IPS DF 6.9 (cell line): ENCODE measurements at regions not wholly inside any gene's neighbourhood (a gene's known extent, or its start where the extent isn't known, plus 50 kb on each side); places are given as distances from the start of the nearest gene placed in this dataset.

Experiments
- DNase-seq: peaks from one replicate; pipeline ENCODE4 v3.0.0-alpha.2; 2013; ENCODE audit warnings: low read depth, low spot score
- H3K27ac ChIP-seq: one replicate; pipeline ENCODE4 v1.5.1; 2013; ENCODE audit warnings: low read length, control low read depth
- H3K27me3 ChIP-seq: 2 replicates; pipeline ENCODE4 v1.6.1; 2013; ENCODE audit warnings: mild to moderate bottlenecking, low read length; ENCODE audit not compliant: control insufficient read depth, insufficient read depth
- H3K36me3 ChIP-seq: 2 replicates; pipeline ENCODE4 v1.6.1; 2013; ENCODE audit warnings: low read length; ENCODE audit not compliant: control insufficient read depth, insufficient read depth
- H3K4me1 ChIP-seq: 2 replicates; pipeline ENCODE4 v1.6.1; 2013; ENCODE audit warnings: low read length; ENCODE audit not compliant: control insufficient read depth, insufficient read depth
- H3K4me3 ChIP-seq: 2 replicates; pipeline ENCODE4 v1.5.1; 2013; ENCODE audit warnings: mild to moderate bottlenecking, low read length
- H3K9me3 ChIP-seq: 2 replicates; pipeline ENCODE4 v1.6.1; 2013; ENCODE audit warnings: low read length, inconsistent platforms; ENCODE audit not compliant: control insufficient read depth, insufficient read depth
- WGBS: extraction: QIAGEN DNeasy Blood & Tissue Kit; methylation state at CpG from one replicate; pipeline ENCODE4 v1.1.7; 2013; ENCODE audit warnings: mixed read lengths, missing lambda C conversion rate; ENCODE audit not compliant: insufficient read length, insufficient coverage; 5-methylcytosine and 5-hydroxymethylcytosine counted together

- Histone ChIP-seq H3K9me3 (no peaks in the 10 kb centered on the region), H3K4me1 (0 out of 2 replicates have a peak, but pooled peaks cover 2% of the 10 kb centered on the region), H3K27ac (no peak overlapping the region), H3K36me3 (no peaks in the 10 kb centered on the region), H3K4me3 (no peak overlapping the region), H3K27me3 (no peaks in the 10 kb centered on the region)
- no peak for DNase-seq
- WGBS = no CpG with 5 or more reads among the region's 2 CpGs
Observed at GRCh38 chr4:180106122-180106521, 2137.1 kb upstream of the TENM3 start.

GRCh38 chr4:180106997-180107396 lies 2136.2 kb upstream of the TENM3 start:
- no peaks in the 10 kb centered on the region for H3K36me3 ChIP-seq
- no peaks in the 10 kb centered on the region for H3K9me3 ChIP-seq
- no peak overlapping the region for H3K27ac ChIP-seq
- H3K4me1 ChIP-seq = no peaks in the 10 kb centered on the region
- no peaks in the 10 kb centered on the region for H3K27me3 ChIP-seq
- WGBS = no CpG with 5 or more reads among the region's 6 CpGs
- H3K4me3 ChIP-seq = no peak overlapping the region
- DNase-seq = no peak

- H3K36me3 ChIP-seq = no peaks in the 10 kb centered on the region
- H3K9me3 ChIP-seq = no peaks in the 10 kb centered on the region
- no peaks in the 10 kb centered on the region for H3K27me3 ChIP-seq
- no CpG with 5 or more reads among the region's 4 CpGs for WGBS
- no peak for DNase-seq
- H3K4me1 ChIP-seq = no peaks in the 10 kb centered on the region
- H3K4me3 ChIP-seq = no peak overlapping the region
- H3K27ac ChIP-seq = no peak overlapping the region
Observed at GRCh38 chr4:180116840-180117239, 2126.4 kb upstream of the TENM3 start.

GRCh38 chr4:180120068-180120467 lies 2123.1 kb upstream of the TENM3 start:
- Histone ChIP-seq H3K27ac (no peak overlapping the region), H3K9me3 (no peaks in the 10 kb centered on the region), H3K4me3 (no peak overlapping the region), H3K4me1 (no peaks in the 10 kb centered on the region; the same call in 1 of the 2 replicates), H3K27me3 (no peaks in the 10 kb centered on the region), H3K36me3 (no peaks in the 10 kb centered on the region)
- WGBS = no CpG with 5 or more reads among the region's 3 CpGs
- no peak for DNase-seq

- WGBS = no CpG with 5 or more reads among the region's 11 CpGs
- Histone ChIP-seq H3K9me3 (no peaks in the 10 kb centered on the region), H3K4me1 (no peaks in the 10 kb centered on the region), H3K4me3 (no peak overlapping the region), H3K36me3 (no peaks in the 10 kb centered on the region), H3K27me3 (no peaks in the 10 kb centered on the region), H3K27ac (no peak overlapping the region)
- DNase-seq = no peak
Observed at GRCh38 chr4:180134091-180134866, 2108.9 kb upstream of the TENM3 start.

GRCh38 chr4:180141734-180142133 lies 2101.5 kb upstream of the TENM3 start:
- WGBS = no CpG with 5 or more reads among the region's 3 CpGs
- H3K36me3 ChIP-seq = no peaks in the 10 kb centered on the region
- DNase-seq = no peak
- H3K9me3 ChIP-seq = no peaks in the 10 kb centered on the region
- no peak overlapping the region for H3K4me3 ChIP-seq
- H3K4me1 ChIP-seq = no peaks in the 10 kb centered on the region
- no peak overlapping the region for H3K27ac ChIP-seq
- no peaks in the 10 kb centered on the region for H3K27me3 ChIP-seq

GRCh38 chr4:180148737-180149136 lies 2094.5 kb upstream of the TENM3 start:
- no peak overlapping the region for H3K27ac ChIP-seq
- H3K4me1 ChIP-seq = no peaks in the 10 kb centered on the region
- no peaks in the 10 kb centered on the region for H3K27me3 ChIP-seq
- H3K9me3 ChIP-seq = no peaks in the 10 kb centered on the region
- H3K4me3 ChIP-seq = no peak overlapping the region
- DNase-seq = no peak
- no peaks in the 10 kb centered on the region for H3K36me3 ChIP-seq
- WGBS = no CpG with 5 or more reads among the region's 2 CpGs

GRCh38 chr4:180150818-180151217 lies 2092.4 kb upstream of the TENM3 start:
- Histone ChIP-seq H3K27ac (no peak overlapping the region), H3K36me3 (no peaks in the 10 kb centered on the region), H3K27me3 (no peaks in the 10 kb centered on the region), H3K9me3 (no peaks in the 10 kb centered on the region), H3K4me3 (no peak overlapping the region), H3K4me1 (no peaks in the 10 kb centered on the region)
- DNase-seq = no peak
- no CpG with 5 or more reads among the region's 3 CpGs for WGBS

GRCh38 chr4:180152831-180153230 lies 2090.4 kb upstream of the TENM3 start:
- no peaks in the 10 kb centered on the region for H3K9me3 ChIP-seq
- no CpG with 5 or more reads among the region's 3 CpGs for WGBS
- H3K4me3 ChIP-seq = no peak overlapping the region
- no peak for DNase-seq
- no peak overlapping the region for H3K27ac ChIP-seq
- no peaks in the 10 kb centered on the region for H3K36me3 ChIP-seq
- no peaks in the 10 kb centered on the region for H3K4me1 ChIP-seq
- H3K27me3 ChIP-seq = no peaks in the 10 kb centered on the region

- H3K4me3 ChIP-seq = no peak overlapping the region
- H3K27ac ChIP-seq = no peak overlapping the region
- no peaks in the 10 kb centered on the region for H3K36me3 ChIP-seq
- H3K4me1 ChIP-seq = no peaks in the 10 kb centered on the region
- no peaks in the 10 kb centered on the region for H3K9me3 ChIP-seq
- H3K27me3 ChIP-seq = no peaks in the 10 kb centered on the region
- no peak for DNase-seq
- WGBS = no CpG with 5 or more reads among the region's 5 CpGs
Observed at GRCh38 chr4:180153587-180153986, 2089.6 kb upstream of the TENM3 start.

- no CpG with 5 or more reads among the region's 1 CpG for WGBS
Observed at GRCh38 chr4:180156684-180157083, 2086.5 kb upstream of the TENM3 start.

More at GRCh38 chr4:180156684-180157083, 2086.5 kb upstream of the TENM3 start:
- Histone ChIP-seq H3K4me1 (no peaks in the 10 kb centered on the region), H3K36me3 (no peaks in the 10 kb centered on the region), H3K4me3 (no peak overlapping the region), H3K27me3 (no peaks in the 10 kb centered on the region), H3K9me3 (no peaks in the 10 kb centered on the region), H3K27ac (no peak overlapping the region)
- no peak for DNase-seq
